Peyer's patch (tissue), 4 donors: ENCODE measurements at regions not wholly inside any gene's neighbourhood (a gene's known extent, or its start where the extent isn't known, plus 50 kb on each side); places are given as distances from the start of the nearest gene placed in this dataset.

Experiments
- POLR2A ChIP-seq, 2 donors: fragments of 450-650 bp; IDR thresholded peaks; one replicate each; pipeline ENCODE4 v1.5.1; 2017; ENCODE audit warnings: antibody characterized with exemption in 2 of 2, mild to moderate bottlenecking in 2 of 2, moderate library complexity in 2 of 2
- TF ChIP-seq, protein P1 (sequence below), 6 experiments: fragments of 450-650 bp in 4 of 6; fragments of 200-600 bp in 2 of 6; sonication (generic) in 1 of 6; IDR thresholded peaks; one replicate each; pipeline ENCODE4 v1.5.1; 2017 to 2019; ENCODE audit warnings: antibody characterized with exemption in 6 of 6, mild to moderate bottlenecking in 3 of 6, moderate library complexity in 1 of 6

DNA sequence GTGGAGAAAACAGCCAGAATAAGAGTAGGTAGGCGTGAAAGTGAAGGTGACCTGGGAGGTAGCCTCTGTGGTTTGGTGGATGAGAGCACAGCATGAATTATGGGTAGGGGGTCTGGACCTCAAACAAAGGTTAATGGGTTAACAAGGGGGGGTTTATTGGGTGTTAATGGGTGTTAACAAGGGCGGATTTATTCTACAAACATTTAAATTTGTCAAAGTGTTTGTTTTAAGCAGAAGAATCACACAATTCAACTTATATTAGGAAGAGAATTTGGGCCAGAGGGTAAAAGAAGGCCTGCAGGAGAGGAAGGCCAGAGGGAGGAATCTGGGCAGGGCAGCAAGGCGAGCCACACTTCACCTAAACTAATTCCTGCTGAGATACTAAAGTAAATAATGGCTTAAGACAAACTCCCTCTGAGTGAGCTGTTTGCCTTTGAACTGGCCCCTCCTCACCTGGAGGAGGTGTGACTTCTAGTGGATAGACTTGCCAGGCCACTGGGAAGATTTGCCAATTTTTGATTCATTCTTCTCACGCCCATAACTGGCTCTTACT lies 191.7 kb downstream of the GIPC2 start:
- TF ChIP-seq, protein P1, sequence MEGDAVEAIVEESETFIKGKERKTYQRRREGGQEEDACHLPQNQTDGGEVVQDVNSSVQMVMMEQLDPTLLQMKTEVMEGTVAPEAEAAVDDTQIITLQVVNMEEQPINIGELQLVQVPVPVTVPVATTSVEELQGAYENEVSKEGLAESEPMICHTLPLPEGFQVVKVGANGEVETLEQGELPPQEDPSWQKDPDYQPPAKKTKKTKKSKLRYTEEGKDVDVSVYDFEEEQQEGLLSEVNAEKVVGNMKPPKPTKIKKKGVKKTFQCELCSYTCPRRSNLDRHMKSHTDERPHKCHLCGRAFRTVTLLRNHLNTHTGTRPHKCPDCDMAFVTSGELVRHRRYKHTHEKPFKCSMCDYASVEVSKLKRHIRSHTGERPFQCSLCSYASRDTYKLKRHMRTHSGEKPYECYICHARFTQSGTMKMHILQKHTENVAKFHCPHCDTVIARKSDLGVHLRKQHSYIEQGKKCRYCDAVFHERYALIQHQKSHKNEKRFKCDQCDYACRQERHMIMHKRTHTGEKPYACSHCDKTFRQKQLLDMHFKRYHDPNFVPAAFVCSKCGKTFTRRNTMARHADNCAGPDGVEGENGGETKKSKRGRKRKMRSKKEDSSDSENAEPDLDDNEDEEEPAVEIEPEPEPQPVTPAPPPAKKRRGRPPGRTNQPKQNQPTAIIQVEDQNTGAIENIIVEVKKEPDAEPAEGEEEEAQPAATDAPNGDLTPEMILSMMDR (IDR thresholded peaks at IDR 0.05): no peak
- no peak for TF ChIP-seq POLR2A (IDR thresholded peaks at IDR 0.05)
